ENCODE measurements at regions not wholly inside any gene's neighbourhood (a gene's known extent, or its start where the extent isn't known, plus 50 kb on each side); places are given as distances from the start of the nearest gene placed in this dataset.

- TF ChIP-seq CTCF (IDR thresholded peaks at IDR 0.05) (no peak), POLR2A (IDR thresholded peaks at IDR 0.05) (no peak)
Observed at GRCh38 chr3:145519398-145520047, 641.5 kb downstream of the PLOD2 start.
